ENCODE measurements at regions not wholly inside any gene's neighbourhood (a gene's known extent, or its start where the extent isn't known, plus 50 kb on each side); places are given as distances from the start of the nearest gene placed in this dataset.
"Not testable (repeated sequence)": the region's sequence is repeated elsewhere in the genome, so short reads cannot be mapped to it uniquely, and the experiment has no call there.

DNA sequence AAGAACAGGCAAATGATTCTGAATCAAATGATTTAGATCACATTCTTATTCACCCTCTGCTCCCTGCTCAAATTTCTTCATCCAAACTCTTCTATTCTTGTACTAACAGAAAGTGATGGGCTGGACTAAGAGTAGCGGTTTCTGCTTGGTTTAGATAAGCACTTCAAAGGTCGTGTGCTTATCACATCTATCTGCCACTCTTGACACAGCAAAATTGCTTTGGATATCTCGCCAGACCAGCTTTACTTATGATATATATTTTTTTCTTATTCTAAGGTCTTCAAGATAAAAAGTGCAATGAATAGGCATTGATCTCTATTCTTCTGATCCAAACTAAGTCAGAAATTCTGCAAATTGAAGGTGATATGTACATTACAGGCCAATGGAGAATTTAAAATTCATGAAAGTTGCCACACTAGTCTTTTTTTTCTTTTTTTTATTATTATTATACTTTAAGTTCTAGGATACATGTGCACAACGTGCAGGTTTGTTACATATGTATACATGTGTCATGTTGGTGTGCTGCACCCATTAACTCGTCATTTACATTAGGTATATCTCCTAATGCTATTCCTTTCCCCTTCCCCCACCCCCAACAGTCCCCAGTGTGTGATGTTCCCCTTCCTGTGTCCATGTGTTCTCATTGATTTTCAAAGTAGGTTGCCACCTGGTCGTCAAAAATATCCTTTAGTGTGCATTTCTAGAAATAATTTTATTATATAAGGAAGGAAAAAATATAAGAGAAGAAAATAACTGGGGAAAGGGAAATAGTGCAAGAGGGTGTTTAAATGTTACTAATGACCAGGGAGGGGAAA, 1941.0 kb upstream of the RAG2 start:
- no peak overlapping the region for H3K4me3 ChIP-seq
- no peak for TF ChIP-seq POLR2AphosphoS5 (IDR thresholded peaks at IDR 0.05)
- TF ChIP-seq, protein P1, sequence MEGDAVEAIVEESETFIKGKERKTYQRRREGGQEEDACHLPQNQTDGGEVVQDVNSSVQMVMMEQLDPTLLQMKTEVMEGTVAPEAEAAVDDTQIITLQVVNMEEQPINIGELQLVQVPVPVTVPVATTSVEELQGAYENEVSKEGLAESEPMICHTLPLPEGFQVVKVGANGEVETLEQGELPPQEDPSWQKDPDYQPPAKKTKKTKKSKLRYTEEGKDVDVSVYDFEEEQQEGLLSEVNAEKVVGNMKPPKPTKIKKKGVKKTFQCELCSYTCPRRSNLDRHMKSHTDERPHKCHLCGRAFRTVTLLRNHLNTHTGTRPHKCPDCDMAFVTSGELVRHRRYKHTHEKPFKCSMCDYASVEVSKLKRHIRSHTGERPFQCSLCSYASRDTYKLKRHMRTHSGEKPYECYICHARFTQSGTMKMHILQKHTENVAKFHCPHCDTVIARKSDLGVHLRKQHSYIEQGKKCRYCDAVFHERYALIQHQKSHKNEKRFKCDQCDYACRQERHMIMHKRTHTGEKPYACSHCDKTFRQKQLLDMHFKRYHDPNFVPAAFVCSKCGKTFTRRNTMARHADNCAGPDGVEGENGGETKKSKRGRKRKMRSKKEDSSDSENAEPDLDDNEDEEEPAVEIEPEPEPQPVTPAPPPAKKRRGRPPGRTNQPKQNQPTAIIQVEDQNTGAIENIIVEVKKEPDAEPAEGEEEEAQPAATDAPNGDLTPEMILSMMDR (IDR thresholded peaks at IDR 0.05): no peak
- no peaks in the 10 kb centered on the region for H3K36me3 ChIP-seq
- DNase-seq (ENCODE audit: low spot score): no peak
- WGBS: 55% methylated on average over 6 of the region's 6 CpGs
- no peaks in the 10 kb centered on the region for H3K4me1 ChIP-seq (replicated peaks)
- intact Hi-C loops (cut with DNase I): no loop called here
- H3K27me3 ChIP-seq (replicated peaks; ENCODE audit: insufficient read depth): no peaks in the 10 kb centered on the region
- H3K27ac ChIP-seq: no peak overlapping the region
- H3K9me3 ChIP-seq: no peaks in the 10 kb centered on the region

DNA sequence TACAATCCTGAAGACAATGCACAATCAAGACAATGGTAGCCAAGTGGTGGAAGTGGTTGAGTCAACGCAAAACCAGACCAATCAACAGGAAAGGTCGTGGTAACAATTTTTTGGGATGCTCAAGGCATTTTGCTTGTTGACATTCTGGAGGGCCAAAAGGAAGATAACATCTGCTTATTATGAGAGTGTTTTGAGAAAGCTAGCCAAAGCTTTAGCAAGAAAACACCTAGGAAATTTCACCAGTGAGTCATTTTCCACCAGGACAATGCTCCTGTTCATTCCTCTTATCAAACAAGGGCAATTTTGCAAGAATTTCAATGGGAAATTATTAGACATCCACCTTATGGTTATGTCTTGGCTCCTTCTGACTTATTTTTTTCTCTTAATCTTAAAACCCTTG, 1932.2 kb upstream of the RAG2 start:
- H3K4me3 ChIP-seq: no peak overlapping the region
- no peaks in the 10 kb centered on the region for H3K36me3 ChIP-seq
- H3K27ac ChIP-seq: no peak overlapping the region
- no peak for DNase-seq (ENCODE audit: low spot score)
- intact Hi-C loops (cut with DNase I): no loop called here
- 79% methylated on average over 2 of the region's 2 CpGs for WGBS
- TF ChIP-seq, protein P1 (IDR thresholded peaks at IDR 0.05): no peak
- TF ChIP-seq POLR2AphosphoS5 (IDR thresholded peaks at IDR 0.05): no peak
- no peak for TF ChIP-seq POLR2A (IDR thresholded peaks at IDR 0.05)
- no peaks in the 10 kb centered on the region for H3K9me3 ChIP-seq
- no peaks in the 10 kb centered on the region for H3K4me1 ChIP-seq (replicated peaks)
- no peaks in the 10 kb centered on the region for H3K27me3 ChIP-seq (replicated peaks; ENCODE audit: insufficient read depth)

DNA sequence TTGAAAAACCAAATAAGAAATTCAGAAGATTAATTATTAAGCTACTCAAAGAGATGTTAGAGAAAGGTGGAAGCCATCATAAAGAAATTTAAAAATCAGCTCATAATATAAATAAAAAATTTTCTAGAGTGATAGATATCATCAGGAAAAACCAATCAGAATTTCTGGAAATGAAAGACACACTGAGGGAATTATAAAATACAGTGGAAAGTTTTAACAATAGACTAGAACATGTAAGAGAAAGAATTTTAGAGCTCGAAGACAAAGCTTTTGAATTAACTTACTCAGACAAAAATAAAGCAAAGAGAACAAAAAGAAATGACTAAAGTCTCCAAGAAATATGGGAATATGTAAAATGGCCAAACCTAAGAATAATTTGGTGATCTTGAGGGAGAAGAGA, 1926.9 kb upstream of the RAG2 start:
- no peaks in the 10 kb centered on the region for H3K36me3 ChIP-seq
- H3K4me3 ChIP-seq: no peak overlapping the region
- H3K4me1 ChIP-seq (replicated peaks): no peaks in the 10 kb centered on the region
- no peaks in the 10 kb centered on the region for H3K27me3 ChIP-seq (replicated peaks; ENCODE audit: insufficient read depth)
- no peak overlapping the region for H3K27ac ChIP-seq
- TF ChIP-seq POLR2A (IDR thresholded peaks at IDR 0.05) (no peak), POLR2AphosphoS5 (IDR thresholded peaks at IDR 0.05) (no peak)
- TF ChIP-seq, protein P1 (IDR thresholded peaks at IDR 0.05): no peak
- H3K9me3 ChIP-seq: no peaks in the 10 kb centered on the region
- intact Hi-C loops (cut with DNase I): no loop called here
- 91% methylated on average over 1 of the region's 1 CpG for WGBS
- no peak for DNase-seq (ENCODE audit: low spot score)

DNA sequence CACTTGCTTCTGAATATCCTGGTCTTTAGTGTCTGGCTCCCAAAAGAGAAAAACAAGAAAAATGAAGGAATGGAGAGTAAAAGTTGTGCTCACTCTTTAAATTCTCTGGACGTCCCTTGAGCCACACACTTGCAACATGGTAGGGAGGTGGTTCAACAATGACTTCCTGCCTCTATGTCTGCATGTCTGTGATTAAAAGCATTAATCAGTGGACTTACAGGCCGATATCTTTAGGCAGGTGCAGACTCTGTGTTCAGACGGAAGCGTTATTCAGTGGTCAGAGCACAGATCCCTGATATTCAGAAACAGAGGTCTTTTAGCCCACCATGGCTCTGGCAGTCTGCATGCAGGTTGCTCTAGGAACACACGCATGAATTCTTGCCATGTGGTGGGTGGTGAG, 1920.0 kb upstream of the RAG2 start:
- Histone ChIP-seq H3K27me3 (replicated peaks; ENCODE audit: insufficient read depth) (no peaks in the 10 kb centered on the region), H3K27ac (no peak overlapping the region), H3K36me3 (no peaks in the 10 kb centered on the region), H3K4me1 (replicated peaks) (no peaks in the 10 kb centered on the region), H3K9me3 (no peaks in the 10 kb centered on the region), H3K4me3 (no peak overlapping the region)
- no peak for DNase-seq (ENCODE audit: low spot score)
- TF ChIP-seq, protein P1 (IDR thresholded peaks at IDR 0.05): no peak
- TF ChIP-seq POLR2AphosphoS5 (IDR thresholded peaks at IDR 0.05) (no peak), POLR2A (IDR thresholded peaks at IDR 0.05) (no peak)
- WGBS: 89% methylated on average over 5 of the region's 5 CpGs
- intact Hi-C loops (cut with DNase I): no loop called here

DNA sequence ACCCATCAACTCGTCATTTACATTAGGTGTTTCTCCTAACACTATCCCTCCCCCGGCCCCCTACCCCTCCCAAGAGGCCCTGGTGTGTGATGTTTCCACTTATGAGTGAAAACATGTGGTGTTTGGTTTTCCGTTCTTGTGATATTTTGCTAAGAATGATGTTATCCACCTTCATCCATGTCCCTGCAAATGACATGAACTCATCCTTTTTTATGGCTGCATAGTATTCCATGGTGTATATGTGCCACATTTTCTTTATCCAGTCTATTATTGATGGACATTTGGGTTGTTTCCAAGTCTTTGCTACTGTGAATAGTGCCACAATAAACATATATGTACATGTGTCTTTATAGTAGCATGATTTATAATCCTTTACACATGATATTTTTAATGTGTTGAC, 1914.8 kb upstream of the RAG2 start:
- H3K36me3 ChIP-seq; intact Hi-C loops (cut with DNase I); H3K27me3 ChIP-seq (replicated peaks; ENCODE audit: insufficient read depth); DNase-seq (ENCODE audit: low spot score); H3K4me1 ChIP-seq (replicated peaks); H3K27ac ChIP-seq; H3K4me3 ChIP-seq; H3K9me3 ChIP-seq: not testable (repeated sequence)
- 89% methylated on average over 3 of the region's 3 CpGs for WGBS
